AG04450 (cell line): ENCODE measurements at regions not wholly inside any gene's neighbourhood (a gene's known extent, or its start where the extent isn't known, plus 50 kb on each side); places are given as distances from the start of the nearest gene placed in this dataset.

Experiments used
- CTCF ChIA-PET: fragments of 300-600, 350-600 bp; formaldehyde crosslinking; extraction: SDS; loops from one replicate; lab custom pipeline; 2022; ENCODE audit warnings: antibody characterized with exemption, inconsistent platforms; lab: Charles Lee
- POLR2A ChIA-PET: fragments of 350-600 bp; formaldehyde crosslinking; extraction: SDS; loops from one replicate; lab custom pipeline; 2021; ENCODE audit warnings: antibody characterized with exemption, inconsistent platforms; lab: Yijun Ruan, JAX
- DNase-seq: peaks from one replicate; pipeline ENCODE4 v3.0.0-alpha.2; 2011; ENCODE audit warnings: low read depth, low spot score
- H3K27ac ChIP-seq: one replicate; pipeline ENCODE4 v1.5.1; 2012; ENCODE audit warnings: low read depth, low read length, control low read depth
- H3K27me3 ChIP-seq: one replicate; pipeline ENCODE4 v1.6.0; 2012; ENCODE audit warnings: low read length; ENCODE audit not compliant: control insufficient read depth, insufficient read depth
- H3K4me3 ChIP-seq: 2 replicates; pipeline ENCODE4 v1.5.1; 2011; ENCODE audit warnings: mild to moderate bottlenecking, low read depth, low read length, control low read depth
- H3K9me3 ChIP-seq: 2 replicates; pipeline ENCODE4 v1.5.1; 2012; ENCODE audit warnings: low read length; ENCODE audit not compliant: control insufficient read depth, insufficient read depth
- CTCF ChIP-seq: IDR thresholded peaks from 2 replicates; pipeline ENCODE4 v1.5.1; 2011; ENCODE audit warnings: low read depth, low read length, control low read depth, inconsistent platforms

GRCh38 chr12:17818931-17819330, 271.1 kb downstream of the RERGL start:
- POLR2A ChIA-PET = no interaction called here
- H3K27me3 ChIP-seq = no peaks in the 10 kb centered on the region
- H3K27ac ChIP-seq = no peak overlapping the region
- CTCF ChIA-PET = no interaction called here
- no peak for DNase-seq
- no peak overlapping the region for H3K4me3 ChIP-seq
- peaks cover 7% of the 10 kb centered on the region for H3K9me3 ChIP-seq
- no peak for TF ChIP-seq CTCF

- Histone ChIP-seq H3K27me3 (no peaks in the 10 kb centered on the region), H3K4me3 (no peak overlapping the region), H3K27ac (no peak overlapping the region), H3K9me3 (peaks cover 19% of the 10 kb centered on the region)
- DNase-seq = no peak
- TF ChIP-seq CTCF = no peak
- ChIA-PET POLR2A (no interaction called here), CTCF (no interaction called here)
These were observed 279.6 kb downstream of the RERGL start for GRCh38 chr12:17810399-17810798.

- peaks cover 19% of the 10 kb centered on the region for H3K9me3 ChIP-seq
- H3K27me3 ChIP-seq = no peaks in the 10 kb centered on the region
- no peak overlapping the region for H3K27ac ChIP-seq
- POLR2A ChIA-PET = no interaction called here
- DNase-seq = no peak
- no peak for TF ChIP-seq CTCF
- H3K4me3 ChIP-seq = no peak overlapping the region
- CTCF ChIA-PET = no interaction called here
These were observed 280.8 kb downstream of the RERGL start for GRCh38 chr12:17809206-17809605.

GRCh38 chr12:17802657-17803641, 287.0 kb downstream of the RERGL start:
- Histone ChIP-seq H3K27ac (no peak overlapping the region), H3K4me3 (no peak overlapping the region), H3K9me3 (peaks cover 5% of the 10 kb centered on the region; the same call in 1 of the 2 replicates), H3K27me3 (no peaks in the 10 kb centered on the region)
- TF ChIP-seq CTCF = no peak
- POLR2A ChIA-PET = no interaction called here
- DNase-seq = no peak
- CTCF ChIA-PET = no interaction called here

- H3K9me3 ChIP-seq = peaks cover 8% of the 10 kb centered on the region; the same call in 1 of the 2 replicates
- CTCF ChIA-PET = no interaction called here
- no peak for DNase-seq
- H3K4me3 ChIP-seq = no peak overlapping the region
- no peak overlapping the region for H3K27ac ChIP-seq
- no peaks in the 10 kb centered on the region for H3K27me3 ChIP-seq
- no peak for TF ChIP-seq CTCF
- POLR2A ChIA-PET = no interaction called here
These were observed 296.1 kb downstream of the RERGL start for GRCh38 chr12:17793854-17794253.
